ENCODE measurements at regions not wholly inside any gene's neighbourhood (a gene's known extent, or its start where the extent isn't known, plus 50 kb on each side); places are given as distances from the start of the nearest gene placed in this dataset.

DNA sequence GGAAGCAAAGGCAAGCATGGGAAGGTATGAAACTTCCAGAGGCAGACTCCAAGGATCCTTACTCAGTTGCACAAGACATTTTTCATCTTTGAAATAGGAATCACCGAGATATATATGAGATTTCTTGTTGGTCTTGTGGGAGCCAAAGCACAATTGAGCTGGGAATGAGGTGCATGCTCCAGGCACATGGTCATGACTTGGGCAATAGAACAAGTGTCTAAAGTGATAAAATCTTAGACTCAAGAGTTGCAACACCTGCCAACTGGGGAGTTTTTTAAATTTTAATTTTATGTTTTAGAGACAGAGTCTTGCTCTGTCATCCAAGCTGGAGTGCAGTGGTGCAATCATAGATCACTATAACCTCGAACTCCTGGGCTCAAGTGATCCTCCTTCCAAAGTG, 169.5 kb upstream of the ADCY1 start:
- TF ChIP-seq, protein P1, sequence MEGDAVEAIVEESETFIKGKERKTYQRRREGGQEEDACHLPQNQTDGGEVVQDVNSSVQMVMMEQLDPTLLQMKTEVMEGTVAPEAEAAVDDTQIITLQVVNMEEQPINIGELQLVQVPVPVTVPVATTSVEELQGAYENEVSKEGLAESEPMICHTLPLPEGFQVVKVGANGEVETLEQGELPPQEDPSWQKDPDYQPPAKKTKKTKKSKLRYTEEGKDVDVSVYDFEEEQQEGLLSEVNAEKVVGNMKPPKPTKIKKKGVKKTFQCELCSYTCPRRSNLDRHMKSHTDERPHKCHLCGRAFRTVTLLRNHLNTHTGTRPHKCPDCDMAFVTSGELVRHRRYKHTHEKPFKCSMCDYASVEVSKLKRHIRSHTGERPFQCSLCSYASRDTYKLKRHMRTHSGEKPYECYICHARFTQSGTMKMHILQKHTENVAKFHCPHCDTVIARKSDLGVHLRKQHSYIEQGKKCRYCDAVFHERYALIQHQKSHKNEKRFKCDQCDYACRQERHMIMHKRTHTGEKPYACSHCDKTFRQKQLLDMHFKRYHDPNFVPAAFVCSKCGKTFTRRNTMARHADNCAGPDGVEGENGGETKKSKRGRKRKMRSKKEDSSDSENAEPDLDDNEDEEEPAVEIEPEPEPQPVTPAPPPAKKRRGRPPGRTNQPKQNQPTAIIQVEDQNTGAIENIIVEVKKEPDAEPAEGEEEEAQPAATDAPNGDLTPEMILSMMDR (IDR thresholded peaks at IDR 0.05): no peak
- TF ChIP-seq POLR2AphosphoS5 (IDR thresholded peaks at IDR 0.05): no peak
